Activated B cell treated with CpG ODN at 0.5 μM for 24 hours (primary cell): ENCODE measurements at regions not wholly inside any gene's neighbourhood (a gene's known extent, or its start where the extent isn't known, plus 50 kb on each side); places are given as distances from the start of the nearest gene placed in this dataset.

Source experiments
- ATAC-seq: fragments of 200-7000 bp; cut with Tn5 transposase; one replicate; pipeline ENCODE4 v1.10.0; 2021; ENCODE audit warnings: low read depth, mild to moderate bottlenecking, moderate library complexity
- CTCF ChIA-PET: fragments of 350-600 bp; sonication (Branson Sonifier 250); formaldehyde crosslinking; loops from one replicate; lab custom pipeline; 2021; ENCODE audit warnings: antibody characterized with exemption; lab: Charles Lee
- POLR2A ChIA-PET: fragments of 350-600 bp; sonication (Branson Sonifier 250); formaldehyde crosslinking; loops from one replicate; lab custom pipeline; 2021; ENCODE audit warnings: antibody characterized with exemption; lab: Charles Lee
- DNase-seq: peaks from one replicate; pipeline ENCODE4 v3.0.0; 2022
- H3K27ac Mint-ChIP-seq: one replicate; pipeline ENCODE4 v1.8.0; 2020; ENCODE audit warnings: mixed read lengths
- H3K27me3 Mint-ChIP-seq: one replicate; pipeline ENCODE4 v1.8.0; 2021; ENCODE audit warnings: mixed read lengths
- H3K36me3 Mint-ChIP-seq: one replicate; pipeline ENCODE4 v1.8.0; 2021; ENCODE audit warnings: low read depth, mixed read lengths
- H3K4me1 Mint-ChIP-seq: one replicate; pipeline ENCODE4 v1.8.0; 2021; ENCODE audit warnings: mixed read lengths
- H3K4me3 Mint-ChIP-seq: one replicate; pipeline ENCODE4 v1.8.0; 2020; ENCODE audit warnings: mild to moderate bottlenecking, mixed read lengths
- H3K9me3 Mint-ChIP-seq: one replicate; pipeline ENCODE4 v1.8.0; 2020; ENCODE audit warnings: mixed read lengths
- CTCF ChIP-seq: fragments of 200-600 bp; IDR thresholded peaks from one replicate; pipeline ENCODE4 v1.8.0; 2022; ENCODE audit warnings: antibody characterized with exemption, mild to moderate bottlenecking
- intact Hi-C: fragments of 100-400 bp; cut with micrococcal nuclease; formaldehyde crosslinking; loops from one replicate; pipeline ENCODE4 v1.15.1; 2024

DNA sequence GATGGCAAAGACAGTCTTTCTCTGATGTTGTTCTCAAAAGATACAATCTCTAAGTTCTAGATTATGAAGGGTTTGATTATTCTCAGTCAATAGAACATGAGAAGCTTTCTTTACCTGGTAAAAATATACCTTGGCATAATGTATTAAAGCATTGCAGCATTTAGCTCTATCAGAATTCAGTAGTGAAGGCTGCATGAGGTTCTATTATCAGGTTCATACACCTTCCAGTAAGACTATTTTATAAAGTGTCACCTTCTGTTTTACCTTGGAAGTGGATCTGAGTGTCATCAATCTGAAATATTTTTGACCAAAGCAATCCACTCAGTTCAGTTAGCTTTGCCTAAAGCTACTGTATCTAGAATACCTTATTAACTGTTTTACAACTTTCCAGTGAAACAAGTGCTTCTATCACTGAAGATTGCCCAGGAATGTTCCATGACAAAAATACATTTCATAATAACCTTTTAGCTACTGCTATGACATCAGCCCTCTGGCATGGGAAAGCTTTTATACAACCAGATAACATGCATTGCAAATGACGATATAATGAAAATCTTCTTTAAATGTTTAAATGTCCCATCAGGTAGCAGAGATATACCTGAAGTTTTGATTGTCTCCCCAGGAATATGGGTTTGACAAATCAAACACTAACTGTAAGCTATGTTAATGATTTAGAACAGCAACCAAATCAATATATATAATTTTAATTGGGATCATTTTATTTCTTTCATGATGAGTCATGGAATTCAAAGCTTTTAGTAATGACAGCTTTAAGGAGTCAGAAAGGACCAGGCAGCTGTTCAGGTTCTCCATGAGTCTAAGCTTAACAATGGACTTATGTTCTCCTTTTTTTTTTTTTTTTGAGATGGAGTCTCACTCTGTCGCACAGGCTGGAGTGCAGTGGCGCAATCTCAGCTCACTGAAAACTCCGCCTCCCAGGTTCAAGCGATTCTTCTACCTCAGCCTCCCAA, 72.2 kb downstream of the UFM1 start:
- H3K36me3 Mint-ChIP-seq, result no peaks in the 10 kb centered on the region
- CTCF ChIA-PET, result no interaction called here
- intact Hi-C loops, result no loop called here
- H3K27me3 Mint-ChIP-seq, result no peaks in the 10 kb centered on the region
- ATAC-seq (no peak), DNase-seq (no peak)
- no peak for TF ChIP-seq CTCF
- H3K9me3 Mint-ChIP-seq, result no peaks in the 10 kb centered on the region
- POLR2A ChIA-PET, result no interaction called here
- H3K27ac Mint-ChIP-seq, result no peak overlapping the region
- H3K4me1 Mint-ChIP-seq, result no peaks in the 10 kb centered on the region
- H3K4me3 Mint-ChIP-seq, result no peak overlapping the region

- no peak for TF ChIP-seq CTCF
- H3K27me3 Mint-ChIP-seq, result peaks cover 5% of the 10 kb centered on the region
- ChIA-PET CTCF (no interaction called here), POLR2A (no interaction called here)
- H3K4me3 Mint-ChIP-seq, result no peak overlapping the region
- no peaks in the 10 kb centered on the region for H3K36me3 Mint-ChIP-seq
- H3K4me1 Mint-ChIP-seq, result no peaks in the 10 kb centered on the region
- no peaks in the 10 kb centered on the region for H3K9me3 Mint-ChIP-seq
- H3K27ac Mint-ChIP-seq, result no peak overlapping the region
- intact Hi-C loops, result no loop called here
- ATAC-seq, result no peak
- no peak for DNase-seq
These were observed 80.3 kb downstream of the UFM1 start for GRCh38 chr13:38429916-38430315.

DNA sequence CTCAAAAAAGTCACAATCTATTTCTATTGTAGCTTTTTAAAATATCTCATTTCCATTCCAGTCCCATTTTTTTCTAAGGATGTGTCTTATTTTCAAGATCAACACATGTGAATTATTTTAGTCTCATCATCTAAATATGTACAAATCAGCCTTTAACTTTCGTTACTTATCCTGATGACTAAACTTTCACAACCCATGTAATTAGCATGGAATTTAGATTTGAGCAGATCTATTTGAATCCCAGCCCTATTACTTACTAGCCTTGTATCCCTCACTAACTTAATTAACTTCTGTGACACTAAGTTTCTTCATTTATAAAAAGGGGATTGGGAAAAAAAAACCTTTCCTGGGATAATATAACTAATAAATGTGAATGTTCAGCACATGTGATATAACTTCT, 81.1 kb downstream of the UFM1 start:
- no peaks in the 10 kb centered on the region for H3K9me3 Mint-ChIP-seq
- intact Hi-C loops, result no loop called here
- DNase-seq (no peak), ATAC-seq (no peak)
- H3K27ac Mint-ChIP-seq, result no peak overlapping the region
- ChIA-PET POLR2A (no interaction called here), CTCF (no interaction called here)
- no peaks in the 10 kb centered on the region for H3K36me3 Mint-ChIP-seq
- H3K4me1 Mint-ChIP-seq, result no peaks in the 10 kb centered on the region
- TF ChIP-seq CTCF, result no peak
- no peak overlapping the region for H3K4me3 Mint-ChIP-seq
- H3K27me3 Mint-ChIP-seq, result peaks cover 5% of the 10 kb centered on the region

DNA sequence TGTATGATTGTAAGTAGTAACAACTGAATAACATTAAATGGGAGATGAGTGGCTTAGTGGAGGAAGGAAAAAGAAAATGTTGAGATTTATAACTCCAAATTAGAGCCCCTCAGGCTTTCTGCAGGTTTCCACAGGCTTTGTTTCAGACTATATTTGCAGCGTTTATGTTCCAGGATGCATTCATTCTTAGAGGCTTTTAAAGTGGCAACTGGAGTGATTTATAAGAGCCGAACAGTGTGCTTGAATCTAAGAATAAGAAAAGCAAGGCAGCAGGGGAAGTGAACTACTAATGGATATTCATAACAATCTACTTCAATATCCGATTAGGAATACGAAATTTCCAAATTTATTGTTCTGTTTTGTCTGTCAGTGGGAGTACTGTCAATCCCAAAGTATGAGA, 91.0 kb downstream of the UFM1 start:
- Mint-ChIP-seq H3K4me3 (no peak overlapping the region), H3K27me3 (no peaks in the 10 kb centered on the region), H3K4me1 (no peaks in the 10 kb centered on the region), H3K36me3 (no peaks in the 10 kb centered on the region), H3K27ac (no peak overlapping the region), H3K9me3 (no peaks in the 10 kb centered on the region)
- CTCF ChIA-PET, result no interaction called here
- no peak for TF ChIP-seq CTCF
- ATAC-seq (no peak), DNase-seq (no peak)
- intact Hi-C loops, result no loop called here
- POLR2A ChIA-PET, result no interaction called here

- ATAC-seq, result no peak
- no peak for TF ChIP-seq CTCF
- H3K27me3 Mint-ChIP-seq, result no peaks in the 10 kb centered on the region
- H3K36me3 Mint-ChIP-seq, result no peaks in the 10 kb centered on the region
- no peak overlapping the region for H3K4me3 Mint-ChIP-seq
- intact Hi-C loops, result no loop called here
- no peaks in the 10 kb centered on the region for H3K9me3 Mint-ChIP-seq
- ChIA-PET CTCF (no interaction called here), POLR2A (no interaction called here)
- no peak overlapping the region for H3K27ac Mint-ChIP-seq
- DNase-seq, result no peak
- H3K4me1 Mint-ChIP-seq, result no peaks in the 10 kb centered on the region
These were observed 95.3 kb downstream of the UFM1 start for GRCh38 chr13:38444904-38445303.
